ENCODE measurements at regions not wholly inside any gene's neighbourhood (a gene's known extent, or its start where the extent isn't known, plus 50 kb on each side); places are given as distances from the start of the nearest gene placed in this dataset.

GRCh38 chr3:69451594-69451993, 65.7 kb upstream of the FRMD4B start:
- TF ChIP-seq CTCF (conservative IDR thresholded peaks at IDR 0.05) (peak; percentile 33; the same call in 1 of the 2 replicates), EZH2 (IDR thresholded peaks at IDR 0.05; ENCODE audit: low read depth) (no peak)
